Hepatic stellate cell (primary cell): ENCODE measurements at regions not wholly inside any gene's neighbourhood (a gene's known extent, or its start where the extent isn't known, plus 50 kb on each side); places are given as distances from the start of the nearest gene placed in this dataset.

Experiments used
- DNase-seq: peaks from one replicate; pipeline ENCODE4 v3.0.0; 2011; ENCODE audit warnings: low spot score

GRCh38 chr20:56800088-56800487 lies 171.0 kb downstream of the TFAP2C start:
- DNase-seq: no peak

- DNase-seq: no peak
Measured at GRCh38 chr20:56801971-56802755, 173.1 kb downstream of the TFAP2C start.

GRCh38 chr20:56802805-56803204 lies 173.7 kb downstream of the TFAP2C start:
- DNase-seq: no peak

- DNase-seq: no peak
Measured at GRCh38 chr20:56805313-56805712, 176.2 kb downstream of the TFAP2C start.

- DNase-seq: no peak
Measured at GRCh38 chr20:56805966-56806365, 176.9 kb downstream of the TFAP2C start.

- no peak for DNase-seq
Measured at GRCh38 chr20:56806952-56807517, 177.9 kb downstream of the TFAP2C start.

GRCh38 chr20:56808117-56808725 lies 179.1 kb downstream of the TFAP2C start:
- DNase-seq: no peak

- no peak for DNase-seq
Measured at GRCh38 chr20:56808732-56809131, 179.6 kb downstream of the TFAP2C start.

GRCh38 chr20:56809668-56810067 lies 180.6 kb downstream of the TFAP2C start:
- DNase-seq: no peak

GRCh38 chr20:56810141-56810540 lies 181.0 kb downstream of the TFAP2C start:
- DNase-seq: no peak

- DNase-seq: no peak
Measured at GRCh38 chr20:56815796-56816195, 186.7 kb downstream of the TFAP2C start.

GRCh38 chr20:56816349-56816748 lies 187.2 kb downstream of the TFAP2C start:
- DNase-seq: no peak

- no peak for DNase-seq
Measured at GRCh38 chr20:56817780-56818675, 188.9 kb downstream of the TFAP2C start.

GRCh38 chr20:56820984-56821383 lies 191.9 kb downstream of the TFAP2C start:
- DNase-seq: no peak

- DNase-seq: no peak
Measured at GRCh38 chr20:56826306-56826704, 197.2 kb downstream of the TFAP2C start.

- no peak for DNase-seq
Measured at GRCh38 chr20:56826705-56827665, 197.9 kb downstream of the TFAP2C start.

GRCh38 chr20:56827763-56828162 lies 198.7 kb downstream of the TFAP2C start:
- no peak for DNase-seq

GRCh38 chr20:56828402-56828801 lies 199.3 kb downstream of the TFAP2C start:
- no peak for DNase-seq

- no peak for DNase-seq
Measured at GRCh38 chr20:56829788-56830385, 200.8 kb downstream of the TFAP2C start.

- no peak for DNase-seq
Measured at GRCh38 chr20:56831795-56832194, 202.7 kb downstream of the TFAP2C start.

- DNase-seq: no peak
Measured at GRCh38 chr20:56833427-56833826, 204.3 kb downstream of the TFAP2C start.
